ENCODE measurements at regions not wholly inside any gene's neighbourhood (a gene's known extent, or its start where the extent isn't known, plus 50 kb on each side); places are given as distances from the start of the nearest gene placed in this dataset.

DNA sequence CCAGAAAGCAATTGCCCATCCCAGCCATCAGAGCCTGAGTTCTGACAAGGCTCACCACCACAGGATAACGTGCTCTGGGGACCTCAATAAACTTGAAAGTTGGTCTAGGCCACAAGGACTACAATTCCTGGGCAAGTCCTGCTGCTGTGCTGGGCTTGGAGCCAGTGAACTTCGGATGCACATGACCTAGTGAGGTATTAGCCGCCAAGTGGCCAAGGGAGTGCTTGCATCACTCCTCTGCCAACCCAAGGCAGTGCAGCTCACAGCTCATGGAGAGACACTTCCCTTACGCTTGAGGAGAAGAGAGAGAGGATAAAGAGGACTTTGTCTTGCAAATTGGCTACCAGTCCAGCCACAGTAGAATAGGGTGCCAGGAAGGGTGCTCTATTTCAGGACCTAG lies 219.6 kb downstream of the MBD2 start:
- no peak overlapping the region for H3K4me3 Mint-ChIP-seq
- no peak for TF ChIP-seq CTCF (conservative IDR thresholded peaks at IDR 0.05)
- peaks cover 2% of the 10 kb centered on the region for H3K27me3 Mint-ChIP-seq (ENCODE audit: low read depth)
- peaks cover 5% of the 10 kb centered on the region for H3K9me3 Mint-ChIP-seq
- H3K4me1 Mint-ChIP-seq: no peaks in the 10 kb centered on the region
- no peak for DNase-seq (ENCODE audit: low read depth, low spot score)
- no peaks in the 10 kb centered on the region for H3K36me3 Mint-ChIP-seq (ENCODE audit: low read depth)
- H3K27ac Mint-ChIP-seq (ENCODE audit: unreplicated experiment): no peak overlapping the region

GRCh38 chr18:54003195-54003594 lies 221.3 kb downstream of the MBD2 start:
- H3K27ac Mint-ChIP-seq (ENCODE audit: unreplicated experiment): no peak overlapping the region
- H3K9me3 Mint-ChIP-seq: peaks cover 3% of the 10 kb centered on the region
- no peaks in the 10 kb centered on the region for H3K36me3 Mint-ChIP-seq (ENCODE audit: low read depth)
- no peaks in the 10 kb centered on the region for H3K4me1 Mint-ChIP-seq
- peaks cover 2% of the 10 kb centered on the region for H3K27me3 Mint-ChIP-seq (ENCODE audit: low read depth)
- H3K4me3 Mint-ChIP-seq: no peak overlapping the region
- TF ChIP-seq CTCF (conservative IDR thresholded peaks at IDR 0.05): no peak
- DNase-seq (ENCODE audit: low read depth, low spot score): no peak

GRCh38 chr18:53997064-53997463 lies 227.4 kb downstream of the MBD2 start:
- Mint-ChIP-seq H3K4me3 (no peak overlapping the region), H3K9me3 (peaks cover 2% of the 10 kb centered on the region), H3K36me3 (ENCODE audit: low read depth) (no peaks in the 10 kb centered on the region), H3K4me1 (no peaks in the 10 kb centered on the region), H3K27me3 (ENCODE audit: low read depth) (no peaks in the 10 kb centered on the region), H3K27ac (ENCODE audit: unreplicated experiment) (no peak overlapping the region)
- TF ChIP-seq CTCF (conservative IDR thresholded peaks at IDR 0.05): no peak
- no peak for DNase-seq (ENCODE audit: low read depth, low spot score)

GRCh38 chr18:53994016-53994415 lies 230.5 kb downstream of the MBD2 start:
- no peak for DNase-seq (ENCODE audit: low read depth, low spot score)
- no peak for TF ChIP-seq CTCF (conservative IDR thresholded peaks at IDR 0.05)
- H3K36me3 Mint-ChIP-seq (ENCODE audit: low read depth): no peaks in the 10 kb centered on the region
- H3K4me3 Mint-ChIP-seq: no peak overlapping the region
- no peaks in the 10 kb centered on the region for H3K4me1 Mint-ChIP-seq
- peaks cover 2% of the 10 kb centered on the region for H3K9me3 Mint-ChIP-seq
- H3K27me3 Mint-ChIP-seq (ENCODE audit: low read depth): no peaks in the 10 kb centered on the region
- H3K27ac Mint-ChIP-seq (ENCODE audit: unreplicated experiment): no peak overlapping the region

GRCh38 chr18:53991805-53992204 lies 232.7 kb downstream of the MBD2 start:
- H3K27ac Mint-ChIP-seq (ENCODE audit: unreplicated experiment): no peak overlapping the region
- H3K4me1 Mint-ChIP-seq: no peaks in the 10 kb centered on the region
- no peaks in the 10 kb centered on the region for H3K27me3 Mint-ChIP-seq (ENCODE audit: low read depth)
- DNase-seq (ENCODE audit: low read depth, low spot score): no peak
- no peak overlapping the region for H3K4me3 Mint-ChIP-seq
- H3K9me3 Mint-ChIP-seq: no peaks in the 10 kb centered on the region
- no peaks in the 10 kb centered on the region for H3K36me3 Mint-ChIP-seq (ENCODE audit: low read depth)
- no peak for TF ChIP-seq CTCF (conservative IDR thresholded peaks at IDR 0.05)

DNA sequence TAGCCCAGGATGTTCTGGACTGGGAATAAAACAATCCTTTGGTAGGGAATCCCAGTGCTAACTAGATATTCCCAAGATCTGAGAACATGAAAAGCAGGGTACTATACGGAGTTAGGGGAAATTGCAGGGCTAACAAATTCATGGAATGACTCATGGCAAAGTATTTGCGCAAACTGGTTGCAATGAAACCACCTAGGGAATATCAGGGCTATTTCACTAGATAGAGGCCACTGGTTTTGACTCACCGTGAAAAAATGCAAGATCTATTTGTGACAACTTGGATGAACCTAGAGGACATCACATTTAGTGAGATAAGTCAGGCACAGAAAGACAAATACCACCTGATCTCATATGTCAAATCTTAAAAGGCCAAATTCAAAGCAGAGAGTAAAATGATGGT lies 233.3 kb downstream of the MBD2 start:
- DNase-seq (ENCODE audit: low read depth, low spot score): no peak
- H3K9me3 Mint-ChIP-seq: no peaks in the 10 kb centered on the region
- no peaks in the 10 kb centered on the region for H3K36me3 Mint-ChIP-seq (ENCODE audit: low read depth)
- H3K4me3 Mint-ChIP-seq: no peak overlapping the region
- H3K27me3 Mint-ChIP-seq (ENCODE audit: low read depth): no peaks in the 10 kb centered on the region
- no peak for TF ChIP-seq CTCF (conservative IDR thresholded peaks at IDR 0.05)
- H3K27ac Mint-ChIP-seq (ENCODE audit: unreplicated experiment): no peak overlapping the region
- no peaks in the 10 kb centered on the region for H3K4me1 Mint-ChIP-seq

All from neural crest cell (in vitro differentiated cells).